H1 (cell line): ENCODE measurements at regions not wholly inside any gene's neighbourhood (a gene's known extent, or its start where the extent isn't known, plus 50 kb on each side); places are given as distances from the start of the nearest gene placed in this dataset.

Experiments
- CTCF ChIA-PET: fragments of 300-600 bp; sonication (Branson Sonifier 250); formaldehyde crosslinking; loops from one replicate; lab custom pipeline; 2021; ENCODE audit not compliant: partially characterized antibody; lab: Charles Lee
- POLR2A ChIA-PET: fragments of 300-600 bp; sonication (Branson Sonifier 250); formaldehyde crosslinking; loops from one replicate; lab custom pipeline; 2021; ENCODE audit warnings: inconsistent platforms; ENCODE audit not compliant: partially characterized antibody; lab: Charles Lee
- DNase-seq, 2 experiments: peaks; one replicate each; pipeline versions ENCODE4 v3.0.0 to v3.0.0-alpha.2; 2010 to 2022; ENCODE audit warnings: low spot score in 2 of 2, low read depth in 1 of 2, mixed read lengths in 1 of 2
- FAIRE-seq: peaks from 2 replicates; lab custom pipeline; 2011; peaks lifted over from hg19 to GRCh38; lab: Jason Lieb, UNC
- H2AFZ ChIP-seq: 2 replicates; pipeline ENCODE4 v1.8.1; 2012; ENCODE audit warnings: low read length, inconsistent platforms
- H2AK5ac ChIP-seq: 2 replicates; pipeline ENCODE4 v1.6.1; 2013; ENCODE audit warnings: low read depth, low read length
- H2BK120ac ChIP-seq: replicated peaks from 2 replicates; pipeline ENCODE3; 2013; ENCODE audit warnings: low read depth, low read length, inconsistent platforms
- H2BK12ac ChIP-seq: 2 replicates; pipeline ENCODE4 v1.6.1; 2013; ENCODE audit warnings: low read depth, low read length
- H2BK15ac ChIP-seq: 2 replicates; pipeline ENCODE4 v1.6.1; 2013; ENCODE audit warnings: low read length
- H2BK20ac ChIP-seq: 2 replicates; pipeline ENCODE4 v1.6.1; 2013; ENCODE audit warnings: low read length
- H2BK5ac ChIP-seq: 2 replicates; pipeline ENCODE4 v1.6.1; 2013; ENCODE audit warnings: low read depth, low read length
- H3K14ac ChIP-seq: 2 replicates; pipeline ENCODE4 v1.6.1; 2013; ENCODE audit warnings: inconsistent platforms; ENCODE audit not compliant: insufficient read length
- H3K18ac ChIP-seq: 2 replicates; pipeline ENCODE4 v1.6.1; 2013; ENCODE audit warnings: low read length; ENCODE audit errors: extremely low read depth
- H3K23ac ChIP-seq: 2 replicates; pipeline ENCODE4 v1.6.1; 2013; ENCODE audit warnings: inconsistent platforms; ENCODE audit not compliant: insufficient read length
- H3K23me2 ChIP-seq: 2 replicates; pipeline ENCODE4 v1.6.1; 2013; ENCODE audit warnings: low read depth, low read length
- H3K27ac ChIP-seq: 2 replicates; pipeline ENCODE4 v1.6.1; 2011; ENCODE audit warnings: low read depth, low read length, inconsistent platforms
- H3K27me3 ChIP-seq, 4 experiments: replicated peaks in 1 of 4; 1 replicate in 1 of 4; 2 replicates in 3 of 4; pipeline versions ENCODE4 v1.6.1 to v1.8.1; 2011 to 2013; ENCODE audit warnings: low read length in 3 of 4, mild to moderate bottlenecking in 3 of 4, inconsistent platforms in 2 of 4, mixed read lengths in 2 of 4, moderate library complexity in 1 of 4; ENCODE audit not compliant: control insufficient read depth in 3 of 4, insufficient read depth in 3 of 4; ENCODE audit errors: extremely low read depth in 1 of 4
- H3K36me3 ChIP-seq, 4 experiments: 2 replicates each; pipeline versions ENCODE4 v1.6.1 to v1.8.1; 2011 to 2013; ENCODE audit warnings: mild to moderate bottlenecking in 4 of 4, low read length in 3 of 4, moderate library complexity in 2 of 4, control low read depth in 1 of 4, inconsistent platforms in 1 of 4; ENCODE audit not compliant: insufficient read depth in 4 of 4, control insufficient read depth in 2 of 4
- H3K4ac ChIP-seq: replicated peaks from 2 replicates; pipeline ENCODE3; 2013; ENCODE audit warnings: low read length, low read depth, mixed read lengths, inconsistent platforms; ENCODE audit not compliant: insufficient read length
- H3K4me1 ChIP-seq, 4 experiments: replicated peaks in 1 of 4; 1 replicate in 1 of 4; 2 replicates in 3 of 4; pipeline versions ENCODE4 v1.6.1 to v1.8.1; 2011 to 2013; ENCODE audit warnings: low read length in 3 of 4, inconsistent platforms in 2 of 4, mixed read lengths in 1 of 4; ENCODE audit not compliant: insufficient read depth in 4 of 4, control insufficient read depth in 3 of 4
- H3K4me2 ChIP-seq, 2 experiments: 2 replicates each; pipeline versions ENCODE4 v1.6.1 to v1.8.1; 2011 to 2013; ENCODE audit warnings: low read depth in 2 of 2, low read length in 2 of 2, control low read depth in 1 of 2, inconsistent platforms in 1 of 2, mild to moderate bottlenecking in 1 of 2; ENCODE audit not compliant: insufficient read depth in 1 of 2
- H3K4me3 ChIP-seq, 4 experiments: fragments of 200-600, 300-600 bp in 1 of 4; sonication (generic), shearing (Covaris generic), sonication (Bioruptor Twin) in 1 of 4; 2 replicates each; pipeline versions ENCODE4 v1.5.1 to v1.8.1; 2011 to 2016; ENCODE audit warnings: low read length in 4 of 4, low read depth in 3 of 4, control low read depth in 2 of 4, inconsistent platforms in 2 of 4, mild to moderate bottlenecking in 2 of 4, mixed read lengths in 1 of 4, moderate library complexity in 1 of 4; ENCODE audit not compliant: insufficient read depth in 2 of 4; ENCODE audit errors: extremely low read depth in 1 of 4
- H3K56ac ChIP-seq: replicated peaks from 2 replicates; pipeline ENCODE3; 2013; ENCODE audit warnings: low read depth, mild to moderate bottlenecking, mixed read lengths, low read length, inconsistent platforms; ENCODE audit not compliant: insufficient read length
- H3K79me1 ChIP-seq: 2 replicates; pipeline ENCODE4 v1.6.1; 2013; ENCODE audit warnings: low read depth, low read length, control low read depth
- H3K79me2 ChIP-seq, 2 experiments: 2 replicates each; pipeline versions ENCODE4 v1.6.1 to v1.8.1; 2012 to 2013; ENCODE audit warnings: low read length in 2 of 2, mild to moderate bottlenecking in 2 of 2, inconsistent platforms in 1 of 2; ENCODE audit not compliant: insufficient read depth in 2 of 2, control insufficient read depth in 1 of 2
- H3K9ac ChIP-seq, 4 experiments: replicated peaks in 1 of 4; 1 replicate in 1 of 4; 2 replicates in 3 of 4; pipeline versions ENCODE4 v1.6.1 to v1.8.1; 2011 to 2013; ENCODE audit warnings: low read depth in 3 of 4, low read length in 3 of 4, control low read depth in 2 of 4, mild to moderate bottlenecking in 2 of 4, moderate library complexity in 2 of 4, inconsistent platforms in 1 of 4; ENCODE audit errors: extremely low read depth in 1 of 4
- H3K9me3 ChIP-seq, 2 experiments: 2 replicates each; pipeline versions ENCODE4 v1.6.1 to v1.8.1; 2012 to 2013; ENCODE audit warnings: mild to moderate bottlenecking in 2 of 2, moderate library complexity in 2 of 2, control low read depth in 1 of 2, inconsistent platforms in 1 of 2, low read depth in 1 of 2, low read length in 1 of 2, mixed read lengths in 1 of 2; ENCODE audit not compliant: insufficient read depth in 2 of 2
- H4K20me1 ChIP-seq, 2 experiments: replicated peaks in 1 of 2; 2 replicates each; pipeline versions ENCODE3 to v1.8.1; 2011 to 2013; ENCODE audit warnings: inconsistent platforms in 2 of 2, low read length in 2 of 2, mild to moderate bottlenecking in 1 of 2; ENCODE audit not compliant: insufficient read depth in 2 of 2, control insufficient read depth in 1 of 2
- H4K5ac ChIP-seq: 2 replicates; pipeline ENCODE4 v1.6.1; 2013; ENCODE audit warnings: low read length, low read depth, mixed read lengths, inconsistent platforms; ENCODE audit not compliant: insufficient read length
- H4K8ac ChIP-seq: 2 replicates; pipeline ENCODE4 v1.8.0; 2013; ENCODE audit warnings: mild to moderate bottlenecking, moderate library complexity, low read length, inconsistent platforms; ENCODE audit not compliant: insufficient read depth; ENCODE audit errors: extremely low read depth
- H4K91ac ChIP-seq: replicated peaks from 2 replicates; pipeline ENCODE3; 2013; ENCODE audit warnings: low read length, mixed read lengths, inconsistent platforms; ENCODE audit not compliant: insufficient read length
- BCL11A ChIP-seq, 2 experiments: IDR thresholded peaks; one replicate each; pipeline ENCODE4 v1.6.1; 2011; ENCODE audit warnings: low read depth in 2 of 2, low read length in 2 of 2, mild to moderate bottlenecking in 2 of 2
- EGR1 ChIP-seq: IDR thresholded peaks from 2 replicates; pipeline ENCODE4 v1.6.1; 2011; ENCODE audit warnings: low read depth, low read length, borderline replicate concordance
- NRF1 ChIP-seq: IDR thresholded peaks from 2 replicates; pipeline ENCODE4 v1.6.1; 2011; ENCODE audit warnings: mild to moderate bottlenecking, low read depth, low read length, improper control_type of control experiment
- TCF12 ChIP-seq: IDR thresholded peaks from 2 replicates; pipeline ENCODE4 v1.6.1; 2011; ENCODE audit warnings: low read depth, mild to moderate bottlenecking, low read length

GRCh38 chr11:103534191-103534590 is 425.0 kb downstream of the DYNC2H1 start:
- Histone ChIP-seq H3K9me3 (no peaks in the 10 kb centered on the region), H3K14ac (no peak overlapping the region), H2BK5ac (no peak overlapping the region), H4K5ac (no peak overlapping the region), H2BK15ac (no peak overlapping the region), H3K79me2 (no peaks in the 10 kb centered on the region), H2BK12ac (no peak overlapping the region), H3K27me3 (no peaks in the 10 kb centered on the region), H3K4ac (no peak overlapping the region), H3K56ac (no peak overlapping the region), H2BK120ac (no peak overlapping the region), H3K4me2 (no peak overlapping the region), H4K8ac (no peak overlapping the region), H3K79me1 (no peaks in the 10 kb centered on the region), H2BK20ac (no peak overlapping the region), H3K18ac (no peak overlapping the region), H3K23ac (no peak overlapping the region), H3K4me1 (0 out of 7 replicates have a peak, but pooled peaks cover 0 to 3% (median 0%) of the 10 kb centered on the region in 4 experiments), H3K36me3 (no peaks in the 10 kb centered on the region), H2AK5ac (no peak overlapping the region), H3K4me3 (no peak overlapping the region), H4K20me1 (no peaks in the 10 kb centered on the region), H2AFZ (no peak overlapping the region), H3K23me2 (no peaks in the 10 kb centered on the region), H3K9ac (no peak overlapping the region), H4K91ac (no peak overlapping the region), H3K27ac (no peak overlapping the region)
- CTCF ChIA-PET = interaction anchor here (0.9 kb wide), 1 partner anchor 12 kb away, joined by 3 read pairs; no protein-coding TSS in a partner anchor
- POLR2A ChIA-PET = no interaction called here
- no peak for FAIRE-seq
- no peak for DNase-seq
- no peak for TF ChIP-seq EGR1
- no peak for TF ChIP-seq NRF1
- TF ChIP-seq BCL11A (IDR thresholded peaks at IDR 0.05; ENCODE audit: low read depth in 2 of 2, low read length in 2 of 2) = no peak
- no peak for TF ChIP-seq TCF12
